ENCODE measurements at regions not wholly inside any gene's neighbourhood (a gene's known extent, or its start where the extent isn't known, plus 50 kb on each side); places are given as distances from the start of the nearest gene placed in this dataset.

- 89% methylated on average over 3 of the region's 3 CpGs for WGBS (ENCODE audit: insufficient coverage)
- DNase-seq (ENCODE audit: low read depth in 4 of 6, low spot score in 6 of 6): no peak
These were observed 107.4 kb upstream of the GLI2 start for GRCh38 chr2:120628248-120628647.

GRCh38 chr2:120629241-120629895, 106.3 kb upstream of the GLI2 start:
- H3K27me3 ChIP-seq (ENCODE audit: control insufficient read depth, insufficient read depth, low read length): no peaks in the 10 kb centered on the region
- no peak for DNase-seq (ENCODE audit: low read depth in 4 of 6, low spot score in 6 of 6)
- no peak overlapping the region for H3K27ac ChIP-seq (ENCODE audit: low read depth, low read length)
- H3K4me3 ChIP-seq (ENCODE audit: low read depth, low read length): no peak overlapping the region
- 91% methylated on average over 6 of the region's 8 CpGs for WGBS (ENCODE audit: insufficient coverage)
- no peaks in the 10 kb centered on the region for H3K9me3 ChIP-seq (ENCODE audit: control insufficient read depth, insufficient read depth, low read length)
- no peaks in the 10 kb centered on the region for H3K36me3 ChIP-seq (ENCODE audit: control insufficient read depth, insufficient read depth, low read length)
- peaks cover 12% of the 10 kb centered on the region for H3K4me1 ChIP-seq (ENCODE audit: control insufficient read depth, insufficient read depth, low read length)

More at GRCh38 chr2:120628248-120628647, 107.4 kb upstream of the GLI2 start:
- no peaks in the 10 kb centered on the region for H3K9me3 ChIP-seq (ENCODE audit: control insufficient read depth, insufficient read depth, low read length)
- no peaks in the 10 kb centered on the region for H3K36me3 ChIP-seq (ENCODE audit: control insufficient read depth, insufficient read depth, low read length)
- H3K4me3 ChIP-seq (ENCODE audit: low read depth, low read length): no peak overlapping the region
- no peaks in the 10 kb centered on the region for H3K27me3 ChIP-seq (ENCODE audit: control insufficient read depth, insufficient read depth, low read length)
- H3K27ac ChIP-seq (ENCODE audit: low read depth, low read length): no peak overlapping the region
- peaks cover 9% of the 10 kb centered on the region for H3K4me1 ChIP-seq (ENCODE audit: control insufficient read depth, insufficient read depth, low read length)

- H3K4me1 ChIP-seq (ENCODE audit: control insufficient read depth, insufficient read depth, low read length): peaks cover 12% of the 10 kb centered on the region
- no peaks in the 10 kb centered on the region for H3K36me3 ChIP-seq (ENCODE audit: control insufficient read depth, insufficient read depth, low read length)
- H3K9me3 ChIP-seq (ENCODE audit: control insufficient read depth, insufficient read depth, low read length): no peaks in the 10 kb centered on the region
- H3K27me3 ChIP-seq (ENCODE audit: control insufficient read depth, insufficient read depth, low read length): peaks cover 2% of the 10 kb centered on the region
- DNase-seq (ENCODE audit: low read depth in 4 of 6, low spot score in 6 of 6): no peak
- 82% methylated on average over 10 of the region's 10 CpGs for WGBS (ENCODE audit: insufficient coverage)
- no peak overlapping the region for H3K27ac ChIP-seq (ENCODE audit: low read depth, low read length)
- H3K4me3 ChIP-seq (ENCODE audit: low read depth, low read length): no peak overlapping the region
These were observed 105.5 kb upstream of the GLI2 start for GRCh38 chr2:120630031-120630701.

- Histone ChIP-seq H3K27me3 (ENCODE audit: control insufficient read depth, insufficient read depth, low read length) (peaks cover 2% of the 10 kb centered on the region), H3K27ac (ENCODE audit: low read depth, low read length) (no peak overlapping the region), H3K9me3 (ENCODE audit: control insufficient read depth, insufficient read depth, low read length) (no peaks in the 10 kb centered on the region), H3K4me1 (ENCODE audit: control insufficient read depth, insufficient read depth, low read length) (peaks cover 12% of the 10 kb centered on the region), H3K4me3 (ENCODE audit: low read depth, low read length) (no peak overlapping the region), H3K36me3 (ENCODE audit: control insufficient read depth, insufficient read depth, low read length) (no peaks in the 10 kb centered on the region)
- WGBS (ENCODE audit: insufficient coverage): 100% methylated on average over 1 of the region's 4 CpGs
- DNase-seq (ENCODE audit: low read depth in 4 of 6, low spot score in 6 of 6): no peak
These were observed 104.4 kb upstream of the GLI2 start for GRCh38 chr2:120631236-120631635.

GRCh38 chr2:120631724-120632123, 103.9 kb upstream of the GLI2 start:
- Histone ChIP-seq H3K27me3 (ENCODE audit: control insufficient read depth, insufficient read depth, low read length) (peaks cover 2% of the 10 kb centered on the region), H3K27ac (ENCODE audit: low read depth, low read length) (no peak overlapping the region), H3K9me3 (ENCODE audit: control insufficient read depth, insufficient read depth, low read length) (no peaks in the 10 kb centered on the region), H3K36me3 (ENCODE audit: control insufficient read depth, insufficient read depth, low read length) (no peaks in the 10 kb centered on the region), H3K4me3 (ENCODE audit: low read depth, low read length) (no peak overlapping the region), H3K4me1 (ENCODE audit: control insufficient read depth, insufficient read depth, low read length) (peaks cover 12% of the 10 kb centered on the region)
- 0% methylated on average over 1 of the region's 3 CpGs for WGBS (ENCODE audit: insufficient coverage)
- no peak for DNase-seq (ENCODE audit: low read depth in 4 of 6, low spot score in 6 of 6)

GRCh38 chr2:120632796-120633646, 102.6 kb upstream of the GLI2 start:
- Histone ChIP-seq H3K9me3 (ENCODE audit: control insufficient read depth, insufficient read depth, low read length) (no peaks in the 10 kb centered on the region), H3K4me1 (ENCODE audit: control insufficient read depth, insufficient read depth, low read length) (peaks cover 12% of the 10 kb centered on the region), H3K27me3 (ENCODE audit: control insufficient read depth, insufficient read depth, low read length) (peaks cover 2% of the 10 kb centered on the region), H3K36me3 (ENCODE audit: control insufficient read depth, insufficient read depth, low read length) (no peaks in the 10 kb centered on the region), H3K4me3 (ENCODE audit: low read depth, low read length) (no peak overlapping the region), H3K27ac (ENCODE audit: low read depth, low read length) (no peak overlapping the region)
- DNase-seq (ENCODE audit: low read depth in 4 of 6, low spot score in 6 of 6): peak in 2 of 6 donors; percentile 13 to 46
- 54% methylated on average over 15 of the region's 17 CpGs for WGBS (ENCODE audit: insufficient coverage)

GRCh38 chr2:120634533-120634932, 101.1 kb upstream of the GLI2 start:
- Histone ChIP-seq H3K36me3 (ENCODE audit: control insufficient read depth, insufficient read depth, low read length) (no peaks in the 10 kb centered on the region), H3K4me3 (ENCODE audit: low read depth, low read length) (no peak overlapping the region), H3K9me3 (ENCODE audit: control insufficient read depth, insufficient read depth, low read length) (no peaks in the 10 kb centered on the region), H3K27ac (ENCODE audit: low read depth, low read length) (no peak overlapping the region), H3K4me1 (ENCODE audit: control insufficient read depth, insufficient read depth, low read length) (peaks cover 12% of the 10 kb centered on the region), H3K27me3 (ENCODE audit: control insufficient read depth, insufficient read depth, low read length) (peaks cover 2% of the 10 kb centered on the region)
- DNase-seq (ENCODE audit: low read depth in 4 of 6, low spot score in 6 of 6): no peak
- 94% methylated on average over 5 of the region's 6 CpGs for WGBS (ENCODE audit: insufficient coverage)

- 88% methylated on average over 4 of the region's 5 CpGs for WGBS (ENCODE audit: insufficient coverage)
- Histone ChIP-seq H3K27me3 (ENCODE audit: control insufficient read depth, insufficient read depth, low read length) (peaks cover 2% of the 10 kb centered on the region), H3K27ac (ENCODE audit: low read depth, low read length) (no peak overlapping the region), H3K36me3 (ENCODE audit: control insufficient read depth, insufficient read depth, low read length) (no peaks in the 10 kb centered on the region), H3K9me3 (ENCODE audit: control insufficient read depth, insufficient read depth, low read length) (no peaks in the 10 kb centered on the region), H3K4me1 (ENCODE audit: control insufficient read depth, insufficient read depth, low read length) (peaks cover 12% of the 10 kb centered on the region), H3K4me3 (ENCODE audit: low read depth, low read length) (no peak overlapping the region)
- no peak for DNase-seq (ENCODE audit: low read depth in 4 of 6, low spot score in 6 of 6)
These were observed 100.5 kb upstream of the GLI2 start for GRCh38 chr2:120635146-120635545.

- Histone ChIP-seq H3K9me3 (ENCODE audit: control insufficient read depth, insufficient read depth, low read length) (no peaks in the 10 kb centered on the region), H3K4me3 (ENCODE audit: low read depth, low read length) (no peak overlapping the region), H3K4me1 (ENCODE audit: control insufficient read depth, insufficient read depth, low read length) (peaks cover 9% of the 10 kb centered on the region), H3K27ac (ENCODE audit: low read depth, low read length) (no peak overlapping the region), H3K36me3 (ENCODE audit: control insufficient read depth, insufficient read depth, low read length) (no peaks in the 10 kb centered on the region), H3K27me3 (ENCODE audit: control insufficient read depth, insufficient read depth, low read length) (peaks cover 2% of the 10 kb centered on the region)
- WGBS (ENCODE audit: insufficient coverage): 100% methylated on average over 1 of the region's 5 CpGs
- DNase-seq (ENCODE audit: low read depth in 4 of 6, low spot score in 6 of 6): no peak
These were observed 97.8 kb upstream of the GLI2 start for GRCh38 chr2:120637847-120638246.

All from spinal cord (tissue), 9 donors.